Spleen (tissue), 11 donors: ENCODE measurements at regions not wholly inside any gene's neighbourhood (a gene's known extent, or its start where the extent isn't known, plus 50 kb on each side); places are given as distances from the start of the nearest gene placed in this dataset.
"Not testable (repeated sequence)": the region's sequence is repeated elsewhere in the genome, so short reads cannot be mapped to it uniquely, and the experiment has no call there.

Experiments used
- DNase-seq: peaks from one replicate; pipeline ENCODE4 v3.0.0-alpha.2; 2020
- H3K27ac ChIP-seq, 8 donors: fragments of 200-600 bp; sonication (generic) in 7 of 8; 1 replicate in 4 of 8; 2 replicates in 4 of 8; pipeline versions ENCODE4 v1.5.0 to v1.8.0; 2016 to 2021; ENCODE audit warnings: inconsistent platforms in 4 of 8, mild to moderate bottlenecking in 4 of 8, moderate library complexity in 1 of 8
- H3K27me3 ChIP-seq, 7 donors: fragments of 200-600 bp; sonication (generic) in 6 of 7; replicated peaks in 1 of 7; 1 replicate in 4 of 7; 2 replicates in 3 of 7; pipeline versions ENCODE4 v1.5.0 to v1.8.0; 2016 to 2021; ENCODE audit warnings: inconsistent platforms in 3 of 7, mild to moderate bottlenecking in 1 of 7
- H3K36me3 ChIP-seq, 6 donors: fragments of 200-600 bp; sonication (generic) in 5 of 6; 1 replicate in 4 of 6; 2 replicates in 2 of 6; pipeline versions ENCODE4 v1.5.0 to v1.8.0; 2016 to 2021; ENCODE audit warnings: inconsistent platforms in 2 of 6
- H3K4me1 ChIP-seq, 6 donors: fragments of 200-600 bp; sonication (generic) in 5 of 6; 1 replicate in 3 of 6; 2 replicates in 3 of 6; pipeline versions ENCODE4 v1.5.0 to v1.8.0; 2016 to 2021; ENCODE audit warnings: inconsistent platforms in 3 of 6
- H3K4me3 ChIP-seq, 8 donors: fragments of 200-600 bp; sonication (generic) in 7 of 8; 1 replicate in 4 of 8; 2 replicates in 4 of 8; pipeline versions ENCODE4 v1.5.0 to v1.8.0; 2016 to 2021; ENCODE audit warnings: inconsistent platforms in 4 of 8, mild to moderate bottlenecking in 4 of 8, moderate library complexity in 2 of 8
- H3K9me3 ChIP-seq, 8 donors: fragments of 200-600 bp; sonication (generic) in 7 of 8; 1 replicate in 4 of 8; 2 replicates in 4 of 8; pipeline versions ENCODE4 v1.5.0 to v1.8.0; 2016 to 2021; ENCODE audit warnings: inconsistent platforms in 4 of 8
- CTCF ChIP-seq, 11 experiments: fragments of 200-600 bp in 7 of 11; fragments of 450-650 bp in 4 of 11; sonication (generic) in 4 of 11; IDR thresholded peaks in 8 of 11; conservative IDR thresholded peaks in 3 of 11; 1 replicate in 7 of 11; 2 replicates in 4 of 11; pipeline versions ENCODE4 v1.4.0 to v1.8.0; 2016 to 2021; ENCODE audit warnings: antibody characterized with exemption in 11 of 11, inconsistent platforms in 4 of 11, mild to moderate bottlenecking in 1 of 11
- POLR2A ChIP-seq, 3 donors: fragments of 450-650 bp; IDR thresholded peaks; one replicate each; pipeline ENCODE4 v1.5.1; 2017; ENCODE audit warnings: antibody characterized with exemption in 3 of 3, mild to moderate bottlenecking in 1 of 3
- POLR2AphosphoS5 ChIP-seq, 3 donors: sonication (generic); formaldehyde crosslinking; IDR thresholded peaks; one replicate each; pipeline ENCODE4 v1.5.1; 2017; ENCODE audit warnings: antibody characterized with exemption in 3 of 3
- WGBS, 5 donors: extraction: QIAGEN DNeasy Blood & Tissue Kit in 3 of 5; methylation state at CpG; one replicate each; pipeline versions ENCODE4 v1.1.5 to v1.1.7; 2013 to 2018; 5-methylcytosine and 5-hydroxymethylcytosine counted together
- intact Hi-C: fragments of 100-400 bp; cut with DNase I; formaldehyde crosslinking; loops from one replicate; pipeline ENCODE4 v1.15.0; 2023; ENCODE audit warnings: low total_unique reads
- donor health status: healthy with polysubstance abuse.
- donor health status: DM: no; HTN: no; CAD: no; lungs with moderate emphysema.
- donor health status: DM: no; HTN: no; CAD: no.
- donor health status: Bipolar disorder and iron deficiency.
- donor health status: healthy.
- donor health status: DM: no; HTN: no; CAD: no.
- donor health status: DM: yes; HTN: yes; CAD: no.

GRCh38 chr12:47403681-47404080 is 302.1 kb downstream of the RPAP3 start:
- Histone ChIP-seq H3K27ac (no peak overlapping the region), H3K4me3 (no peak overlapping the region), H3K4me1 (peaks cover 5 to 17% (median 14%) of the 10 kb centered on the region in 6 donors), H3K9me3 (peaks cover 0 to 10% (median 0%) of the 10 kb centered on the region in 8 donors), H3K36me3 (no peaks in the 10 kb centered on the region), H3K27me3 (no peaks in the 10 kb centered on the region)
- DNase-seq, result no peak
- intact Hi-C loops, result loop anchor here (5.0 kb wide), 1 partner anchor 371 kb away; no protein-coding TSS in a partner anchor
- 91 to 100% (median 94%) methylated on average over 1 of the region's 1 CpG for WGBS, 5 donors
- TF ChIP-seq POLR2AphosphoS5 (IDR thresholded peaks at IDR 0.05) (no peak), POLR2A (IDR thresholded peaks at IDR 0.05) (no peak), CTCF (IDR thresholded peaks at IDR 0.05 in 8 of 11, conservative IDR thresholded peaks at IDR 0.05 in 3 of 11) (no peak)

- not testable (repeated sequence) for DNase-seq
- intact Hi-C loops, result loop anchor here (5.0 kb wide), 1 partner anchor 369 kb away; no protein-coding TSS in a partner anchor
Measured at GRCh38 chr12:47401196-47401595, 304.6 kb downstream of the RPAP3 start.

GRCh38 chr12:47400266-47400665 is 305.6 kb downstream of the RPAP3 start:
- Histone ChIP-seq H3K4me3 (no peak overlapping the region), H3K4me1 (peaks cover 0 to 16% (median 12%) of the 10 kb centered on the region in 6 donors), H3K36me3 (no peaks in the 10 kb centered on the region), H3K27ac (no peak overlapping the region), H3K9me3 (peaks cover 0 to 29% (median 13%) of the 10 kb centered on the region in 8 donors), H3K27me3 (no peaks in the 10 kb centered on the region)
- no peak for TF ChIP-seq CTCF (IDR thresholded peaks at IDR 0.05 in 8 of 11, conservative IDR thresholded peaks at IDR 0.05 in 3 of 11)
- TF ChIP-seq POLR2A (IDR thresholded peaks at IDR 0.05), result no peak
- TF ChIP-seq POLR2AphosphoS5 (IDR thresholded peaks at IDR 0.05), result no peak
- 55 to 73% (median 67%) methylated on average over 1 of the region's 1 CpG for WGBS, 5 donors
- intact Hi-C loops, result loop anchor here (5.0 kb wide), 1 partner anchor 368 kb away; no protein-coding TSS in a partner anchor
- DNase-seq, result no peak

More at GRCh38 chr12:47401196-47401595, 304.6 kb downstream of the RPAP3 start:
- not testable (repeated sequence) for H3K4me3 ChIP-seq, H3K36me3 ChIP-seq, H3K27me3 ChIP-seq
- H3K4me1 ChIP-seq, result peaks cover 0 to 16% (median 11%) of the 10 kb centered on the region in 6 donors
- peak overlapping the region in 1 of 8 donors; percentile 11 for H3K27ac ChIP-seq
- 27 to 66% (median 52%) methylated on average over 3 of the region's 3 CpGs for WGBS, 5 donors
- peaks cover 0 to 25% (median 13%) of the 10 kb centered on the region in 8 donors for H3K9me3 ChIP-seq

- Histone ChIP-seq H3K27me3 (no peaks in the 10 kb centered on the region), H3K4me3 (peak overlapping the region in 1 of 8 donors; percentile 17), H3K9me3 (peaks cover 0 to 29% (median 13%) of the 10 kb centered on the region in 8 donors), H3K27ac (peak overlapping the region in 5 of 8 donors; percentile 10 to 63 (median 51)), H3K36me3 (no peaks in the 10 kb centered on the region), H3K4me1 (peaks cover 8 to 31% (median 26%) of the 10 kb centered on the region in 6 donors)
- TF ChIP-seq POLR2A (IDR thresholded peaks at IDR 0.05) (no peak), POLR2AphosphoS5 (IDR thresholded peaks at IDR 0.05) (no peak), CTCF (IDR thresholded peaks at IDR 0.05 in 8 of 11, conservative IDR thresholded peaks at IDR 0.05 in 3 of 11) (peak; percentile 20 to 85 (median 64))
- WGBS, 5 donors, result 48 to 63% (median 53%) methylated on average over 4 of the region's 4 CpGs
- intact Hi-C loops, result no loop called here
- no peak for DNase-seq
Measured at GRCh38 chr12:47397664-47398281, 308.1 kb downstream of the RPAP3 start.
